ENCODE measurements at regions not wholly inside any gene's neighbourhood (a gene's known extent, or its start where the extent isn't known, plus 50 kb on each side); places are given as distances from the start of the nearest gene placed in this dataset.

DNA sequence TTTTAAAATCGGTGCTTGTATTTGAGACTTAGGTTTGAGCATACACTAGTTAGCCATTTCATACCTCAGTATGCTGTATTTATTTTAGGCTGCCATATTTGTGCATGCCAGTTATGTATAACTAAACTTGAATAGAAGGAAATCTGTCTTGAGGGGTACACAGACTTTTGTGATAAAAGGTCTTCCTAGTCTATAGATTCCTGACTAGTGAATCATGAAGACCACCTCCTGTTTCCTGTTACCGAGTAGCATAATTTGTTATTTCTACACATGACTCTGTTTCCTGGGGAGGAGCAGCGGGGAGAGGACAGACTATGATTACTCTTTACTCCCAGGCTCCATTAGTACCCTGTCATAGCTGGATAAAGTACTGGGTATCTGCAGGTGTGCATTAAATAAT is 316.8 kb upstream of the SNX7 start:
- 44% methylated on average over 3 of the region's 3 CpGs for WGBS (ENCODE audit: insufficient coverage, low coverage, low lambda C conversion rate, missing lambda C conversion rate)
- TF ChIP-seq, protein P1, sequence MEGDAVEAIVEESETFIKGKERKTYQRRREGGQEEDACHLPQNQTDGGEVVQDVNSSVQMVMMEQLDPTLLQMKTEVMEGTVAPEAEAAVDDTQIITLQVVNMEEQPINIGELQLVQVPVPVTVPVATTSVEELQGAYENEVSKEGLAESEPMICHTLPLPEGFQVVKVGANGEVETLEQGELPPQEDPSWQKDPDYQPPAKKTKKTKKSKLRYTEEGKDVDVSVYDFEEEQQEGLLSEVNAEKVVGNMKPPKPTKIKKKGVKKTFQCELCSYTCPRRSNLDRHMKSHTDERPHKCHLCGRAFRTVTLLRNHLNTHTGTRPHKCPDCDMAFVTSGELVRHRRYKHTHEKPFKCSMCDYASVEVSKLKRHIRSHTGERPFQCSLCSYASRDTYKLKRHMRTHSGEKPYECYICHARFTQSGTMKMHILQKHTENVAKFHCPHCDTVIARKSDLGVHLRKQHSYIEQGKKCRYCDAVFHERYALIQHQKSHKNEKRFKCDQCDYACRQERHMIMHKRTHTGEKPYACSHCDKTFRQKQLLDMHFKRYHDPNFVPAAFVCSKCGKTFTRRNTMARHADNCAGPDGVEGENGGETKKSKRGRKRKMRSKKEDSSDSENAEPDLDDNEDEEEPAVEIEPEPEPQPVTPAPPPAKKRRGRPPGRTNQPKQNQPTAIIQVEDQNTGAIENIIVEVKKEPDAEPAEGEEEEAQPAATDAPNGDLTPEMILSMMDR (IDR thresholded peaks at IDR 0.05): no peak

DNA sequence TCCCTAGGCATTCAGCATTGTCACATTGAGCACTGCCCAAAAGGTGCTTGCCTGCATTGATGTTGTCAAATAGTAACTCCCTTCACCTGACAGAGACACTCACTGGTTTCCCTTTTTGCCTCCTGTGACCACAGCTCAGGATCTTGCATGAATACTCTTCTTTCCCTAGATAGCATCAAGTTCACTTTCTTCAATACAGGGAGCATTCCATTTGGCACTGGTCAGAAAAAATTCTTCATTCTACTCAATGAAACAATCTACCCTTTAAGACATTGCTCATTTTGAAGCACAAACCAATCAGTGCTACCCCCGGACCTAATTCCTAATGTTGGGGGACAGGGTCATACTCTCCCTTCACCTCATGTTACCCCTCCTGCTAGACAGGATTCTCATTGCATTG is 319.0 kb upstream of the SNX7 start:
- DNase-seq (no peak), ATAC-seq (no peak)
- TF ChIP-seq, protein P1 (IDR thresholded peaks at IDR 0.05): no peak
- TF ChIP-seq POLR2A (IDR thresholded peaks at IDR 0.05): no peak
- 36% methylated on average over 1 of the region's 1 CpG for WGBS (ENCODE audit: insufficient coverage, low coverage, low lambda C conversion rate, missing lambda C conversion rate)
- H3K27me3 ChIP-seq: no peaks in the 10 kb centered on the region
- intact Hi-C loops (cut with DNase I): no loop called here
- H3K36me3 ChIP-seq: no peaks in the 10 kb centered on the region
- no peaks in the 10 kb centered on the region for H3K9me3 ChIP-seq
- no peak overlapping the region for H3K4me3 ChIP-seq
- no peaks in the 10 kb centered on the region for H3K4me1 ChIP-seq
- H3K27ac ChIP-seq: no peak overlapping the region

More for the DNA sequence above, 316.8 kb upstream of the SNX7 start:
- H3K4me3 ChIP-seq: no peak overlapping the region
- no peaks in the 10 kb centered on the region for H3K27me3 ChIP-seq
- no peaks in the 10 kb centered on the region for H3K9me3 ChIP-seq
- ATAC-seq: no peak
- no peak for DNase-seq
- H3K27ac ChIP-seq: no peak overlapping the region
- no peaks in the 10 kb centered on the region for H3K4me1 ChIP-seq
- no peaks in the 10 kb centered on the region for H3K36me3 ChIP-seq
- intact Hi-C loops (cut with DNase I): no loop called here

DNA sequence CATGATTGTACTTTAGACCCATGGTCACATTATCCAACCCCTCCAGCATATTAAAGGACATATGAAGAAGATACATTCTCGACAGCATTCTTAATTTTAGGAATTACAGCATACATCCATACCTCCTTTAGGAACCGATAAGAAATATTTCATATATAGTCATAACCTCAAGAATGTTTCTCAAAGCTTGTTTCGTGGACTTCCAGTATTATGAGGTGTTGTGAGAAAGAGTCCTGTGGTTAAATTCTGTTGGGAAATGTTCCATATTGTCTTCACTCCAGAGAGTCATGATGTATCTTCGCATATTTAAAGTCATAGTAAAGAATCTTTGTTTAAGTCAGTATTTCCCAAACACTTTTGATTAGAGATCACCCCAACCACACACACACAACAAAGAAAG is 321.0 kb upstream of the SNX7 start:
- intact Hi-C loops (cut with DNase I): no loop called here
- TF ChIP-seq, protein P1 (IDR thresholded peaks at IDR 0.05): no peak
- no peak for TF ChIP-seq POLR2A (IDR thresholded peaks at IDR 0.05)
- no peaks in the 10 kb centered on the region for H3K4me1 ChIP-seq
- no peaks in the 10 kb centered on the region for H3K36me3 ChIP-seq
- H3K9me3 ChIP-seq: no peaks in the 10 kb centered on the region
- no peak for DNase-seq
- no peaks in the 10 kb centered on the region for H3K27me3 ChIP-seq
- ATAC-seq: no peak
- 72% methylated on average over 4 of the region's 4 CpGs for WGBS (ENCODE audit: insufficient coverage, low coverage, low lambda C conversion rate, missing lambda C conversion rate)
- H3K27ac ChIP-seq: no peak overlapping the region
- no peak overlapping the region for H3K4me3 ChIP-seq

DNA sequence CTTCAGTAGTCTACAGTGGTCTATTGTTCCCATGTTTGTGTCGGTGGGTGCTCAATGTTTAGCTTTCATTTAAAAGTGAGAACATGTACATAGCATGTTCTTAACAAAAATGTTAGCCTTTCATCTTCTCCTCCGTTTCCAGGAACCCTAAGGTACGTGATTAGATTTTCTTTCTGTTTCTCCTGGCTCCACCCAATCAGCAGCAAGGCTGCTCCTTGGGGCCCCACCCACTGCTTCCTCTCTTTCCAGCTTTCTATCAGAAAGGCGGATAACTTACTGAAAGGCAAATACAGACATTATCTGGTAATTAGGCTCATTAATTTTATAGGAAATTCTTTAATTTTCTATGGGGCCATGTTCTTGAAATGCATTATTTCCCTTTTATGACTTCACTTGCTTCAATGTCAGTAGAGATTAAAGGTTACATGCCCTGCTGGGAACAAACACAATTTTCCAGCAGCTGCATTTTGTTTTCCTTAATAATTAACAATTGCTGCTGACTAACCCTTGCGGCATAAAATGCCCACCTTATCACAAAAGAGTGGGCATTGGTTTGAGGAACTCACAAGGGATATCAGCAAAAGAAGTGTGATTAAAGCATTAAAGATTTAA is 324.9 kb upstream of the SNX7 start:
- Histone ChIP-seq H3K4me1 (no peaks in the 10 kb centered on the region), H3K27ac (no peak overlapping the region), H3K4me3 (no peak overlapping the region), H3K9me3 (no peaks in the 10 kb centered on the region), H3K27me3 (no peaks in the 10 kb centered on the region), H3K36me3 (no peaks in the 10 kb centered on the region)
- TF ChIP-seq, protein P1 (IDR thresholded peaks at IDR 0.05): no peak
- TF ChIP-seq POLR2A (IDR thresholded peaks at IDR 0.05): no peak
- ATAC-seq: peak in 2 of 4 donors; percentile 37 to 51
- intact Hi-C loops (cut with DNase I): no loop called here
- no peak for DNase-seq
- 40% methylated on average over 5 of the region's 5 CpGs for WGBS (ENCODE audit: insufficient coverage, low coverage, low lambda C conversion rate, missing lambda C conversion rate)

DNA sequence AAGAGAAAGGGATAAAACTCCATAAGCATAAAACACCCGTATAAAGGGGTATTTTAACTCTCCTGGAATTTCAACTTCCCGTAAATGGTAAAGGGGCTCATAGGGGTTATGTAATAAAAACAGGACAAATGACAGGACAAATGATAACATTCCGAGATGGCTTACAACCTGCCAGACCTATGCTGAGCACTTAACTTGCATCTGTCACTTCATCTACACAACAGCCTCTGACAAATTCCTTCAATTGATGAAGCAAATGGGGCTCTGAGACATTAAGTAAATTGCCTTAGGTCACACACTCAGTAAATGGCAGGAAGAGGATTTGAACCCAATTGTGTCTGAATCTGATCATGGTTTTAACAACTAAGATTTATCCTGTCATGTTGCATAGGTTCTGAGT is 327.6 kb upstream of the SNX7 start:
- no peak for TF ChIP-seq POLR2A (IDR thresholded peaks at IDR 0.05)
- TF ChIP-seq, protein P1 (IDR thresholded peaks at IDR 0.05): no peak
- intact Hi-C loops (cut with DNase I): no loop called here
- H3K4me3 ChIP-seq: no peak overlapping the region
- ATAC-seq: no peak
- H3K27me3 ChIP-seq: no peaks in the 10 kb centered on the region
- no peaks in the 10 kb centered on the region for H3K4me1 ChIP-seq
- no peak overlapping the region for H3K27ac ChIP-seq
- H3K36me3 ChIP-seq: no peaks in the 10 kb centered on the region
- no peak for DNase-seq
- no peaks in the 10 kb centered on the region for H3K9me3 ChIP-seq
- WGBS (ENCODE audit: insufficient coverage, low coverage, low lambda C conversion rate, missing lambda C conversion rate): 54% methylated on average over 3 of the region's 3 CpGs
